K562 (cell line): ENCODE measurements at regions not wholly inside any gene's neighbourhood (a gene's known extent, or its start where the extent isn't known, plus 50 kb on each side); places are given as distances from the start of the nearest gene placed in this dataset.
A peak's percentile ranks its signal among the peaks of the same experiment; 100 is the strongest.

Source experiments
- ATAC-seq: fragments of 200-7000 bp; cut with Tn5 transposase; 3 replicates; pipeline ENCODE4 v1.9.1; 2020; ENCODE audit warnings: moderate library complexity
- BruUV-seq: library from RNA; stranded (reverse); fragments of 400-500 nt; replicated peaks from 2 replicates; lab custom pipeline; 2021; lab: Mats Ljungman, UMichigan
- CTCF ChIA-PET: fragments of 300-600 bp; formaldehyde crosslinking; extraction: SDS; loops from one replicate; lab custom pipeline; 2021; ENCODE audit warnings: low intra/inter-chr PET ratio; lab: Yijun Ruan, JAX
- POLR2A ChIA-PET: fragments of 300-600, 350-650 bp; sonication (Branson Sonifier 250); formaldehyde crosslinking; extraction: SDS; loops from one replicate; lab custom pipeline; 2021; ENCODE audit warnings: antibody characterized with exemption, inconsistent platforms; lab: Yijun Ruan, JAX
- DNase-seq, 4 experiments: peaks; one replicate each; pipeline versions ENCODE4 v3.0.0 to v3.0.0-alpha.2; 2011 to 2018; ENCODE audit warnings: low spot score in 3 of 4, mixed read lengths in 3 of 4; ENCODE audit errors: extremely low read depth in 1 of 4
- FAIRE-seq: peaks from 2 replicates; lab custom pipeline; 2011; peaks lifted over from hg19 to GRCh38; lab: Jason Lieb, UNC
- H2AFZ ChIP-seq: 2 replicates; pipeline ENCODE4 v1.6.0; 2011; ENCODE audit warnings: low read depth, low read length, control low read depth, inconsistent platforms
- H3K27ac ChIP-seq: fragments of 200-600 bp; 3 replicates; pipeline ENCODE4 v1.8.0; 2011; ENCODE audit warnings: low read depth, mild to moderate bottlenecking, control low read depth, inconsistent platforms, low read length, moderate library complexity, mixed read lengths; ENCODE audit errors: extremely low read depth
- H3K27me3 ChIP-seq, 2 experiments: fragments of 300-600 bp in 1 of 2; 2 replicates in 1 of 2; 3 replicates in 1 of 2; pipeline versions ENCODE4 v1.6.0 to v1.8.0; 2011; ENCODE audit warnings: inconsistent platforms in 2 of 2, low read length in 2 of 2, mild to moderate bottlenecking in 1 of 2, mixed read lengths in 1 of 2, moderate library complexity in 1 of 2; ENCODE audit not compliant: control insufficient read depth in 2 of 2, insufficient read depth in 2 of 2
- H3K36me3 ChIP-seq: fragments of 300-600 bp; 3 replicates; pipeline ENCODE4 v1.8.0; 2011; ENCODE audit warnings: mild to moderate bottlenecking, low read length, inconsistent platforms; ENCODE audit not compliant: control insufficient read depth, insufficient read depth
- H3K4me1 ChIP-seq, 2 experiments: fragments of 200-600 bp in 1 of 2; replicated peaks in 1 of 2; 2 replicates in 1 of 2; 3 replicates in 1 of 2; pipeline versions ENCODE4 v1.5.1 to v1.8.0; 2011; ENCODE audit warnings: inconsistent platforms in 2 of 2, low read length in 2 of 2, mild to moderate bottlenecking in 1 of 2, mixed read lengths in 1 of 2, moderate library complexity in 1 of 2; ENCODE audit not compliant: control insufficient read depth in 2 of 2, insufficient read depth in 2 of 2
- H3K4me2 ChIP-seq: 2 replicates; pipeline ENCODE4 v1.6.1; 2011; ENCODE audit warnings: low read length, control low read depth, inconsistent platforms, mixed read lengths; ENCODE audit not compliant: insufficient read depth
- H3K4me3 ChIP-seq: fragments of 200-600 bp; sonication (generic), shearing (Covaris generic); 2 replicates; pipeline ENCODE4 v1.5.1; 2016; ENCODE audit warnings: control low read depth, inconsistent platforms
- H3K79me2 ChIP-seq: fragments of 200-600 bp; 3 replicates; pipeline ENCODE4 v1.8.0; 2011; ENCODE audit warnings: low read length, inconsistent platforms; ENCODE audit not compliant: control insufficient read depth, insufficient read depth
- H3K9ac ChIP-seq, 2 experiments: 2 replicates each; pipeline versions ENCODE4 v1.6.0 to v1.6.1; 2011; ENCODE audit warnings: low read depth in 2 of 2, low read length in 2 of 2, control low read depth in 1 of 2, inconsistent platforms in 1 of 2, mild to moderate bottlenecking in 1 of 2, mixed read lengths in 1 of 2; ENCODE audit not compliant: insufficient read depth in 1 of 2
- H3K9me1 ChIP-seq: one replicate; pipeline ENCODE4 v1.6.0; 2011; ENCODE audit warnings: inconsistent platforms, mild to moderate bottlenecking, low read length, moderate library complexity; ENCODE audit not compliant: control insufficient read depth, insufficient read depth
- H3K9me3 ChIP-seq: replicated peaks from 2 replicates; pipeline ENCODE4 v1.5.1; 2011; ENCODE audit warnings: low read depth, low read length, inconsistent platforms; ENCODE audit not compliant: control insufficient read depth, insufficient read depth
- H4K20me1 ChIP-seq: replicated peaks from 2 replicates; pipeline ENCODE4 v1.6.1; 2011; ENCODE audit warnings: low read length, inconsistent platforms, mixed read lengths; ENCODE audit not compliant: control insufficient read depth, insufficient read depth
- BCOR ChIP-seq: fragments of 450-650 bp; IDR thresholded peaks from 2 replicates; pipeline ENCODE4 v1.6.1; 2016
- HOXB6 ChIP-seq: fragments of 250-450 bp; sonication (Bioruptor Pico); IDR thresholded peaks from 2 replicates; pipeline ENCODE4 v1.5.1; 2022; ENCODE audit warnings: mild to moderate bottlenecking, borderline replicate concordance
- NELFE ChIP-seq: IDR thresholded peaks from 2 replicates; pipeline ENCODE4 v1.6.1; 2011; ENCODE audit warnings: mild to moderate bottlenecking; ENCODE audit not compliant: insufficient read depth, insufficient read length
- RBM25 ChIP-seq: fragments of 200-400 bp; formaldehyde crosslinking; IDR thresholded peaks from 2 replicates; pipeline ENCODE4 v1.6.1; 2018; ENCODE audit warnings: low read length, low read depth, moderate library complexity; ENCODE audit not compliant: severe bottlenecking
- UBTF ChIP-seq, 2 experiments: IDR thresholded peaks; 2 replicates each; pipeline ENCODE4 v1.6.1; 2012; ENCODE audit warnings: improper control_type of control experiment in 2 of 2, low read depth in 2 of 2, low read length in 2 of 2, borderline replicate concordance in 1 of 2
- ZFP36 ChIP-seq: fragments of 150-350 bp; IDR thresholded peaks from 2 replicates; pipeline ENCODE4 v1.6.1; 2018; ENCODE audit warnings: low read length, low read depth; ENCODE audit not compliant: partially characterized antibody
- ZNF785 ChIP-seq: fragments of 250-450 bp; sonication (Bioruptor Pico); IDR thresholded peaks from 2 replicates; pipeline ENCODE4 v1.4.0; 2020; ENCODE audit warnings: mild to moderate bottlenecking
- WGBS: fragments of 100-300 bp; shearing (Covaris generic); methylation state at CpG from one replicate; pipeline ENCODE4 v1.1.6; 2016; ENCODE audit warnings: low coverage, mixed read lengths; ENCODE audit not compliant: insufficient coverage; ENCODE audit errors: missing lambda C conversion rate; 5-methylcytosine and 5-hydroxymethylcytosine counted together
- in situ Hi-C: fragments of 300-500 bp; cut with MboI; formaldehyde crosslinking; loops from 4 replicates; pipeline ENCODE4 v1.15.0; 2018; ENCODE audit warnings: inconsistent platforms, mixed read lengths
- intact Hi-C: fragments of 100-400 bp; cut with micrococcal nuclease; formaldehyde crosslinking; loops from 2 replicates; pipeline ENCODE4 v1.14.2; 2022

GRCh38 chr11:70002433-70002832, 75.7 kb upstream of the ANO1 start (continued):
- no peak for TF ChIP-seq UBTF (IDR thresholded peaks at IDR 0.05; ENCODE audit: borderline replicate concordance in 1 of 2, low read depth in 2 of 2, low read length in 2 of 2)
- no peak for TF ChIP-seq NELFE
- TF ChIP-seq ZNF785 (CRISPR knock-in tag) = no peak
- TF ChIP-seq, all 486 proteins: peak for 0

GRCh38 chr11:70005107-70005818, 72.9 kb upstream of the ANO1 start:
- H4K20me1 ChIP-seq = no peaks in the 10 kb centered on the region
- POLR2A ChIA-PET = no interaction called here
- H3K4me1 ChIP-seq = no peaks in the 10 kb centered on the region; a peak in 2 of 5 replicates
- intact Hi-C loops (no loop called here), in situ Hi-C loops (no loop called here)
- 3% methylated on average over 6 of the region's 6 CpGs for WGBS
- no peaks in the 10 kb centered on the region for H3K9me1 ChIP-seq
- DNase-seq (no peak), FAIRE-seq (no peak)
- peaks cover 0 to 22% of the 10 kb centered on the region in 2 experiments; a peak in 2 of 5 replicates for H3K27me3 ChIP-seq
- H2AFZ ChIP-seq = no peak overlapping the region
- H3K4me2 ChIP-seq = no peak overlapping the region
- no peak overlapping the region for H3K27ac ChIP-seq
- no peaks in the 10 kb centered on the region; the same call in 1 of the 2 replicates for H3K9me3 ChIP-seq
- 0 out of 2 replicates have a peak, but pooled peaks have one; percentile 16 for TF ChIP-seq BCOR
- peak; percentile 53 for TF ChIP-seq ZFP36
- no peak for TF ChIP-seq HOXB6 (CRISPR knock-in tag)
- TF ChIP-seq RBM25 = peak; percentile 87
- TF ChIP-seq, all 486 proteins: peak for 3
- Histone ChIP-seq H3K9ac (no peak overlapping the region), H3K36me3 (no peaks in the 10 kb centered on the region), H3K79me2 (no peaks in the 10 kb centered on the region), H3K4me3 (no peak overlapping the region)
- BruUV-seq = no TSS peak
- CTCF ChIA-PET = no interaction called here
- no peak for ATAC-seq
